A549 (cell line): ENCODE measurements at regions not wholly inside any gene's neighbourhood (a gene's known extent, or its start where the extent isn't known, plus 50 kb on each side); places are given as distances from the start of the nearest gene placed in this dataset.

Experiments
- ATAC-seq, 2 experiments: fragments of 200-7000 bp in 1 of 2; fragments of >200 bp in 1 of 2; cut with Nextera tagmentation in 1 of 2; cut with Tn5 transposase in 1 of 2; 3 replicates each; pipeline versions ENCODE4 v1.8.0 to v1.9.1; 2018 to 2020; ENCODE audit warnings: mild to moderate bottlenecking in 1 of 2, moderate library complexity in 1 of 2
- CTCF ChIA-PET: fragments of 300-600 bp; sonication (Branson Sonifier 250); formaldehyde crosslinking; extraction: SDS; loops from one replicate; lab custom pipeline; 2021; ENCODE audit warnings: antibody characterized with exemption, inconsistent platforms; lab: Yijun Ruan, JAX
- POLR2A ChIA-PET: fragments of 350-600 bp; formaldehyde crosslinking; extraction: SDS; loops from one replicate; lab custom pipeline; 2021; ENCODE audit warnings: antibody characterized with exemption, inconsistent platforms; lab: Yijun Ruan, JAX
- DNase-seq, 2 experiments: peaks; one replicate each; pipeline versions ENCODE4 v3.0.0 to v3.0.0-alpha.2; 2011 to 2016; ENCODE audit warnings: low read depth in 1 of 2, low spot score in 1 of 2
- FAIRE-seq: peaks from 2 replicates; lab custom pipeline; 2011; peaks lifted over from hg19 to GRCh38; lab: Jason Lieb, UNC
- H3K27ac ChIP-seq, 2 experiments: fragments of >200 bp; sonication (Bioruptor Twin); formaldehyde crosslinking; 3 replicates each; pipeline ENCODE4 v1.5.1; 2016 to 2017
- H3K4me1 ChIP-seq: fragments of >200 bp; sonication (Bioruptor Twin); formaldehyde crosslinking; 3 replicates; pipeline ENCODE4 v1.6.1; 2016
- H3K4me2 ChIP-seq: fragments of >200 bp; sonication (Bioruptor Twin); formaldehyde crosslinking; 3 replicates; pipeline ENCODE4 v1.6.1; 2016
- H3K4me3 ChIP-seq: fragments of >200 bp; sonication (Bioruptor Twin); formaldehyde crosslinking; 3 replicates; pipeline ENCODE4 v1.5.1; 2016
- H3K9me3 ChIP-seq: fragments of >200 bp; sonication (Bioruptor Twin); formaldehyde crosslinking; 3 replicates; pipeline ENCODE4 v1.6.1; 2016
- BHLHE40 ChIP-seq: IDR thresholded peaks from 2 replicates; pipeline ENCODE4 v1.6.1; 2012; ENCODE audit warnings: low read depth, low read length, inconsistent platforms
- CHD4 ChIP-seq: fragments of 200-600 bp; sonication (generic); IDR thresholded peaks from 2 replicates; pipeline ENCODE4 v1.6.1; 2016; ENCODE audit warnings: antibody characterized with exemption, mild to moderate bottlenecking, borderline replicate concordance
- CTCF ChIP-seq: fragments of >200 bp; sonication (Bioruptor Twin); formaldehyde crosslinking; IDR thresholded peaks from 3 replicates; pipeline ENCODE4 v1.5.1; 2016
- EHF ChIP-seq: fragments of 250-450 bp; sonication (Bioruptor Pico); IDR thresholded peaks from 2 replicates; pipeline ENCODE4 v1.5.0; 2020; ENCODE audit warnings: mild to moderate bottlenecking
- EHMT2 ChIP-seq: fragments of 200-600 bp; sonication (generic); IDR thresholded peaks from 2 replicates; pipeline ENCODE4 v1.6.1; 2016; ENCODE audit warnings: antibody characterized with exemption, low read depth, mild to moderate bottlenecking, moderate library complexity
- ELK1 ChIP-seq: fragments of 150-350 bp; IDR thresholded peaks from 2 replicates; pipeline ENCODE4 v1.6.1; 2014; ENCODE audit warnings: low read depth, mild to moderate bottlenecking, low read length
- GATA3 ChIP-seq: IDR thresholded peaks from 2 replicates; pipeline ENCODE4 v1.6.1; 2012; ENCODE audit warnings: borderline replicate concordance
- HOXB5 ChIP-seq: fragments of 250-450 bp; sonication (Bioruptor Pico); IDR thresholded peaks from 2 replicates; pipeline ENCODE4 v1.5.0; 2020; ENCODE audit warnings: mild to moderate bottlenecking, moderate library complexity
- JUN ChIP-seq, 2 experiments: fragments of >200 bp; sonication (Bioruptor Twin); formaldehyde crosslinking; IDR thresholded peaks; 2 replicates in 1 of 2; 3 replicates in 1 of 2; pipeline ENCODE4 v1.6.1; 2016 to 2017
- KDM1A ChIP-seq: fragments of 200-600 bp; sonication (generic); IDR thresholded peaks from 2 replicates; pipeline ENCODE4 v1.6.1; 2016; ENCODE audit warnings: low read depth, mild to moderate bottlenecking
- KDM5A ChIP-seq: fragments of 200-600 bp; sonication (generic); IDR thresholded peaks from 2 replicates; pipeline ENCODE4 v1.6.1; 2016; ENCODE audit warnings: antibody characterized with exemption, mild to moderate bottlenecking
- MYC ChIP-seq: IDR thresholded peaks from 2 replicates; pipeline ENCODE4 v1.6.1; 2012; ENCODE audit warnings: mild to moderate bottlenecking, inconsistent platforms, low read length, improper control_type of control experiment, borderline replicate concordance
- NFE2L2 ChIP-seq: fragments of 150-350 bp; conservative IDR thresholded peaks from 2 replicates; pipeline ENCODE4 v1.6.1; 2014; ENCODE audit warnings: low read length
- NR3C1 ChIP-seq: fragments of >200 bp; sonication (Bioruptor Twin); formaldehyde crosslinking; IDR thresholded peaks from 3 replicates; pipeline ENCODE4 v1.6.1; 2017
- PHF8 ChIP-seq: fragments of 200-600 bp; sonication (generic); IDR thresholded peaks from 2 replicates; pipeline ENCODE4 v1.6.1; 2016; ENCODE audit warnings: low read depth, mild to moderate bottlenecking, antibody characterized with exemption, moderate library complexity, borderline replicate concordance
- POLR2A ChIP-seq: IDR thresholded peaks from 2 replicates; pipeline ENCODE4 v1.6.1; 2012; ENCODE audit warnings: mild to moderate bottlenecking, low read length
- POLR2AphosphoS2 ChIP-seq: conservative IDR thresholded peaks from 2 replicates; pipeline ENCODE4 v1.6.1; 2012; ENCODE audit warnings: low read length, improper control_type of control experiment, inconsistent platforms
- RAD21 ChIP-seq, 2 experiments: fragments of >200 bp in 1 of 2; sonication (Bioruptor Twin) in 1 of 2; formaldehyde crosslinking in 1 of 2; IDR thresholded peaks in 1 of 2; conservative IDR thresholded peaks in 1 of 2; 2 replicates in 1 of 2; 3 replicates in 1 of 2; pipeline ENCODE4 v1.6.1; 2012 to 2018; ENCODE audit warnings: inconsistent platforms in 1 of 2
- RARB ChIP-seq: fragments of 250-450 bp; sonication (Bioruptor Pico); IDR thresholded peaks from 2 replicates; pipeline ENCODE4 v1.8.0; 2021; ENCODE audit warnings: mild to moderate bottlenecking, moderate library complexity
- RCOR1 ChIP-seq: fragments of 150-350 bp; IDR thresholded peaks from 2 replicates; pipeline ENCODE4 v1.6.1; 2014; ENCODE audit warnings: antibody characterized with exemption, low read length, low read depth
- RFX5 ChIP-seq: fragments of 450-650 bp; IDR thresholded peaks from 2 replicates; pipeline ENCODE4 v1.7.1; 2014; ENCODE audit warnings: antibody characterized with exemption, mild to moderate bottlenecking, moderate library complexity
- TFCP2L1 ChIP-seq: fragments of 250-450 bp; sonication (Bioruptor Pico); IDR thresholded peaks from 2 replicates; pipeline ENCODE4 v1.5.0; 2021; ENCODE audit warnings: mild to moderate bottlenecking
- TP53 ChIP-seq: fragments of 250-450 bp; sonication (Bioruptor Pico); IDR thresholded peaks from 2 replicates; pipeline ENCODE4 v1.5.0; 2021; ENCODE audit warnings: mild to moderate bottlenecking, moderate library complexity
- USF2 ChIP-seq: fragments of 450-650 bp; IDR thresholded peaks from 2 replicates; pipeline ENCODE4 v1.6.1; 2014; ENCODE audit warnings: antibody characterized with exemption
- ZC3H11A ChIP-seq: fragments of 450-650 bp; IDR thresholded peaks from 2 replicates; pipeline ENCODE4 v1.6.1; 2014; ENCODE audit warnings: antibody characterized with exemption, mild to moderate bottlenecking
- ZSCAN20 ChIP-seq: fragments of 250-450 bp; sonication (Bioruptor Pico); IDR thresholded peaks from 2 replicates; pipeline ENCODE4 v1.8.0; 2022; ENCODE audit warnings: mild to moderate bottlenecking, moderate library complexity
- WGBS: methylation state at CpG from one replicate; pipeline ENCODE4 v1.1.6; 2017; ENCODE audit errors: missing lambda C conversion rate; 5-methylcytosine and 5-hydroxymethylcytosine counted together
- TF ChIP-seq, protein P1 (sequence below): fragments of 250-450 bp; sonication (Bioruptor Pico); IDR thresholded peaks from 2 replicates; pipeline ENCODE4 v1.5.0; 2020; ENCODE audit warnings: low read depth, mild to moderate bottlenecking, moderate library complexity

- no peak overlapping the region for H3K4me2 ChIP-seq
- no peak overlapping the region for H3K4me3 ChIP-seq
- CTCF ChIA-PET = interaction anchor here (0.5 to 1.4 kb wide), 3 partner anchors 13 to 313 kb away, joined by 3 read pairs; no protein-coding TSS in a partner anchor
- no peak for DNase-seq
- POLR2A ChIA-PET = no interaction called here
- TF ChIP-seq RARB (CRISPR knock-in tag) = no peak
- TF ChIP-seq RAD21 (conservative IDR thresholded peaks at IDR 0.05 in 1 of 2, IDR thresholded peaks at IDR 0.05 in 1 of 2) = no peak
- no peak for TF ChIP-seq MYC
- TF ChIP-seq ZSCAN20 (CRISPR knock-in tag) = no peak
- no peak for TF ChIP-seq ZC3H11A
- no peak for TF ChIP-seq JUN (IDR thresholded peaks at IDR 0.05)
- TF ChIP-seq TP53 (CRISPR knock-in tag) = no peak
- TF ChIP-seq NR3C1 = no peak
- no peak for TF ChIP-seq USF2
- TF ChIP-seq KDM5A = no peak
- no peak for TF ChIP-seq BHLHE40
- no peak for TF ChIP-seq CTCF
- no peak for TF ChIP-seq EHF (CRISPR knock-in tag)
- no peak for FAIRE-seq
- H3K9me3 ChIP-seq = no peaks in the 10 kb centered on the region
- ATAC-seq = no peak
- H3K4me1 ChIP-seq = no peaks in the 10 kb centered on the region
- H3K27ac ChIP-seq = no peak overlapping the region
- WGBS = 90% methylated on average over 4 of the region's 4 CpGs
Observed at GRCh38 chr22:26830837-26831236, 173.4 kb downstream of the MIAT start.

DNA sequence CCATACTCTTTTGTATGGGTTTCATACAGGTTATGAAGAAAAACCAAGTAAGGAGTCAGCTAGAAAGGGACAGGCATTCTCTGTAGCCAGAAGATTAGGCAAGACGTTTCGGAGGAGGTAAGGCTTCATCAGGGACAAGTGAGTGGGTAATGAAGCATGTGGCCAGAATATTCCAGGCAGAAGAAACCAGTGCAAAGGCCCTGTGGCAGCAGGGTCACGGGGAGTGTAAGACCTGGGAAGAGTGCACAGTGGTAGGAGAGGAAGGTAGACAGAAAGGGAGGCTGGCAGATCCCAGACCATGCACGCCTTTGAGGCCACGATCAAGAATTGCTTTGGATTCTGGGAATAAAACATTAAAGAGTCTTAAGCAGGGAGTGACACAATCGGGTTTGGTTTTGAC is 177.6 kb downstream of the MIAT start:
- no peak for FAIRE-seq
- ATAC-seq = no peak
- TF ChIP-seq JUN (IDR thresholded peaks at IDR 0.05) = no peak
- no peak for TF ChIP-seq RCOR1
- TF ChIP-seq GATA3 = no peak
- TF ChIP-seq POLR2A = no peak
- no peak for TF ChIP-seq MYC
- TF ChIP-seq RFX5 = no peak
- TF ChIP-seq RAD21 (conservative IDR thresholded peaks at IDR 0.05 in 1 of 2, IDR thresholded peaks at IDR 0.05 in 1 of 2) = no peak
- no peak for TF ChIP-seq KDM1A
- no peak for TF ChIP-seq EHMT2
- TF ChIP-seq ELK1 = no peak
- TF ChIP-seq ZC3H11A = no peak
- no peak for TF ChIP-seq POLR2AphosphoS2
- TF ChIP-seq NFE2L2 = no peak
- no peak for TF ChIP-seq CHD4
- no peak for TF ChIP-seq PHF8
- no peak for TF ChIP-seq TFCP2L1 (CRISPR knock-in tag)
- no peak for TF ChIP-seq HOXB5
- TF ChIP-seq, protein P1, sequence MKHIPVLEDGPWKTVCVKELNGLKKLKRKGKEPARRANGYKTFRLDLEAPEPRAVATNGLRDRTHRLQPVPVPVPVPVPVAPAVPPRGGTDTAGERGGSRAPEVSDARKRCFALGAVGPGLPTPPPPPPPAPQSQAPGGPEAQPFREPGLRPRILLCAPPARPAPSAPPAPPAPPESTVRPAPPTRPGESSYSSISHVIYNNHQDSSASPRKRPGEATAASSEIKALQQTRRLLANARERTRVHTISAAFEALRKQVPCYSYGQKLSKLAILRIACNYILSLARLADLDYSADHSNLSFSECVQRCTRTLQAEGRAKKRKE (CRISPR knock-in tag) = no peak
- TF ChIP-seq, all 56 proteins: peak for 0
- H3K4me1 ChIP-seq = peaks cover 8% of the 10 kb centered on the region; the same call in 2 of the 3 replicates
- H3K4me3 ChIP-seq = no peak overlapping the region
- DNase-seq = no peak
- WGBS = 66% methylated on average over 6 of the region's 6 CpGs
- ChIA-PET CTCF (interaction anchor here (2.3 kb wide), 1 partner anchor 12 kb away, joined by 6 read pairs; no protein-coding TSS in a partner anchor), POLR2A (no interaction called here)
- H3K27ac ChIP-seq = no peak overlapping the region
- no peaks in the 10 kb centered on the region for H3K9me3 ChIP-seq
- no peak overlapping the region for H3K4me2 ChIP-seq
